Ishikawa (cell line): ENCODE measurements at regions not wholly inside any gene's neighbourhood (a gene's known extent, or its start where the extent isn't known, plus 50 kb on each side); places are given as distances from the start of the nearest gene placed in this dataset.

Experiments used
- CREB1 ChIP-seq: IDR thresholded peaks from 2 replicates; pipeline ENCODE4 v1.6.1; 2012; ENCODE audit warnings: low read depth
- EGR1 ChIP-seq: IDR thresholded peaks from 2 replicates; pipeline ENCODE4 v1.6.1; 2012
- FOXM1 ChIP-seq: IDR thresholded peaks from 2 replicates; pipeline ENCODE4 v1.6.1; 2012; ENCODE audit warnings: low read depth, borderline replicate concordance
- MAX ChIP-seq: IDR thresholded peaks from 2 replicates; pipeline ENCODE4 v1.6.1; 2012
- YY1 ChIP-seq: IDR thresholded peaks from 2 replicates; pipeline ENCODE4 v1.6.1; 2012; ENCODE audit warnings: low read depth

- TF ChIP-seq EGR1 = no peak
- no peak for TF ChIP-seq MAX
- TF ChIP-seq FOXM1 = no peak
- no peak for TF ChIP-seq YY1
- TF ChIP-seq CREB1 = no peak
Observed at GRCh38 chr21:22421416-22422180, 1423.4 kb downstream of the NCAM2 start.
